ENCODE measurements at regions not wholly inside any gene's neighbourhood (a gene's known extent, or its start where the extent isn't known, plus 50 kb on each side); places are given as distances from the start of the nearest gene placed in this dataset.
"Not testable (repeated sequence)": the region's sequence is repeated elsewhere in the genome, so short reads cannot be mapped to it uniquely, and the experiment has no call there.

- H3K9me3 Mint-ChIP-seq (ENCODE audit: unreplicated experiment), result no peaks in the 10 kb centered on the region
- no peaks in the 10 kb centered on the region for H3K4me1 Mint-ChIP-seq (ENCODE audit: insufficient read depth, unreplicated experiment)
- intact Hi-C loops (cut with micrococcal nuclease), result no loop called here
- no peak overlapping the region for H3K4me3 Mint-ChIP-seq (ENCODE audit: unreplicated experiment)
- POLR2A ChIA-PET, result no interaction called here
- peaks cover 64% of the 10 kb centered on the region for H3K27me3 Mint-ChIP-seq (ENCODE audit: insufficient read depth, unreplicated experiment)
- CTCF ChIA-PET, result no interaction called here
- TF ChIP-seq CTCF (IDR thresholded peaks at IDR 0.05; ENCODE audit: unreplicated experiment), result no peak
- no peak for DNase-seq (ENCODE audit: unreplicated experiment)
- H3K36me3 Mint-ChIP-seq (ENCODE audit: insufficient read depth, unreplicated experiment), result no peaks in the 10 kb centered on the region
- H3K27ac Mint-ChIP-seq (ENCODE audit: low read depth, unreplicated experiment), result no peak overlapping the region
- BruUV-seq (replicated peaks), result no TSS peak
Measured at GRCh38 chr7:85341121-85341520, 154.3 kb upstream of the SEMA3D start.

GRCh38 chr7:85336086-85336485 is 149.2 kb upstream of the SEMA3D start:
- no TSS peak for BruUV-seq (replicated peaks)
- H3K27ac Mint-ChIP-seq (ENCODE audit: low read depth, unreplicated experiment), result no peak overlapping the region
- POLR2A ChIA-PET, result no interaction called here
- no peak for TF ChIP-seq CTCF (IDR thresholded peaks at IDR 0.05; ENCODE audit: unreplicated experiment)
- H3K27me3 Mint-ChIP-seq (ENCODE audit: insufficient read depth, unreplicated experiment), result peaks cover 47% of the 10 kb centered on the region
- H3K4me1 Mint-ChIP-seq (ENCODE audit: insufficient read depth, unreplicated experiment), result no peaks in the 10 kb centered on the region
- intact Hi-C loops (cut with micrococcal nuclease), result no loop called here
- no peaks in the 10 kb centered on the region for H3K36me3 Mint-ChIP-seq (ENCODE audit: insufficient read depth, unreplicated experiment)
- no peak overlapping the region for H3K4me3 Mint-ChIP-seq (ENCODE audit: unreplicated experiment)
- H3K9me3 Mint-ChIP-seq (ENCODE audit: unreplicated experiment), result no peaks in the 10 kb centered on the region
- CTCF ChIA-PET, result no interaction called here
- no peak for DNase-seq (ENCODE audit: unreplicated experiment)

DNA sequence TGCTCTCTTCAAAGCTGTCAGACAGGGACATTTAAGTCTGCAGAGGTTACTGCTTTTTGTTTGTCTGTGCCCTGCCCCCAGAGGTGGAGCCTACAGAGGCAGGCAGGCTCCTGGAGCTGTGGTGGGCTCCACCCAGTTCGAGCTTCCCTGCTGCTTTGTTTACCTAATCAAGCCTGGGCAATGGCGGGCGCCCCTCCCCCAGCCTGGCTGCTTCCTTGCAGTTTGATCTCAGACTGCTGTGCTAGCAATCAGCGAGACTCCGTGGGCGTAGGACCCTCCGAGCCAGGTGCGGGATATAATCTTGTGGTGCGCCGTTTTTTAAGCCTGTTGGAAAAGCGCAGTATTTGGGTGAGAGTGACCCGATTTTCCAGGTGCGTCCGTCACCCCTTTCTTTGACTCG is 148.3 kb upstream of the SEMA3D start:
- BruUV-seq (replicated peaks); DNase-seq (ENCODE audit: unreplicated experiment); H3K9me3 Mint-ChIP-seq (ENCODE audit: unreplicated experiment); intact Hi-C loops (cut with micrococcal nuclease); POLR2A ChIA-PET; H3K4me1 Mint-ChIP-seq (ENCODE audit: insufficient read depth, unreplicated experiment); H3K27ac Mint-ChIP-seq (ENCODE audit: low read depth, unreplicated experiment); H3K4me3 Mint-ChIP-seq (ENCODE audit: unreplicated experiment); H3K36me3 Mint-ChIP-seq (ENCODE audit: insufficient read depth, unreplicated experiment): not testable (repeated sequence)
- peaks cover 38% of the 10 kb centered on the region for H3K27me3 Mint-ChIP-seq (ENCODE audit: insufficient read depth, unreplicated experiment)
- CTCF ChIA-PET, result interaction anchor here (0.7 kb wide), 1 partner anchor 1177 kb away, joined by 3 read pairs; no protein-coding TSS in a partner anchor

DNA sequence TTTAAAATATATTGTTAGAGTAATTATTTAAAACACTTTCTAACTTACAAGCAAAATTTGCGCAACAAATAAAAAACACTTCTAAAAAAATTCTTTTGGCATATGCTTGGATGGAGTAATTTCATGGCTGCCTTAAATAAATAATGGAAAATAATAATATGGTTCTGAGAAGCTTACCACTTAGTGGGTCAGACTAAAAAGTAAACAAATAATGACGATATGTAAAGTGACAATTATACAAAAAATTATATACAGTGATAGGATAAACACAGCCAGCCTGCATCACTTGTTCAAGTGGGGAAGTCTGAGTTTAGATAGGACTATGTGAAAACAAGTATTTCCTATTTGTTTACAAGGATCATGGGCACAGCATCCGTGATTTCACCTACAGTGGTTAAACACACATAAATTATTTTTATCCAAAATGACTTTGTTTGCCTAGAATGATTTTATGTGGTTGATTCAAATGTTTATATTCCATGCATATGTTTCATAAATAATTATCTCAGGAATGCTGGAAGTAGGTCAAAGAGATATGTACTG is 141.7 kb upstream of the SEMA3D start:
- DNase-seq (ENCODE audit: unreplicated experiment), result no peak

More for the DNA sequence above, 141.7 kb upstream of the SEMA3D start:
- Mint-ChIP-seq H3K4me1 (ENCODE audit: insufficient read depth, unreplicated experiment) (no peaks in the 10 kb centered on the region), H3K9me3 (ENCODE audit: unreplicated experiment) (no peaks in the 10 kb centered on the region), H3K36me3 (ENCODE audit: insufficient read depth, unreplicated experiment) (no peaks in the 10 kb centered on the region), H3K27ac (ENCODE audit: low read depth, unreplicated experiment) (no peak overlapping the region), H3K4me3 (ENCODE audit: unreplicated experiment) (no peak overlapping the region), H3K27me3 (ENCODE audit: insufficient read depth, unreplicated experiment) (peaks cover 19% of the 10 kb centered on the region)
- TF ChIP-seq CTCF (IDR thresholded peaks at IDR 0.05; ENCODE audit: unreplicated experiment), result no peak
- no TSS peak for BruUV-seq (replicated peaks)
- intact Hi-C loops (cut with micrococcal nuclease), result no loop called here
- ChIA-PET POLR2A (no interaction called here), CTCF (no interaction called here)

Measured in MCF 10A (cell line).